Astrocyte (in vitro differentiated cells and primary cell): ENCODE measurements at regions not wholly inside any gene's neighbourhood (a gene's known extent, or its start where the extent isn't known, plus 50 kb on each side); places are given as distances from the start of the nearest gene placed in this dataset.
"Not testable (repeated sequence)": the region's sequence is repeated elsewhere in the genome, so short reads cannot be mapped to it uniquely, and the experiment has no call there.

Experiments
- DNase-seq: peaks from one replicate; pipeline ENCODE4 v3.0.0-alpha.2; 2010; ENCODE audit warnings: low read depth
- FAIRE-seq: peaks from 2 replicates; lab custom pipeline; 2011; peaks lifted over from hg19 to GRCh38; lab: Jason Lieb, UNC
- H2AFZ ChIP-seq: 2 replicates; pipeline ENCODE4 v1.6.0; 2012; ENCODE audit warnings: low read depth, low read length, inconsistent platforms
- H3K27ac ChIP-seq: 2 replicates; pipeline ENCODE4 v1.5.1; 2011; ENCODE audit warnings: low read depth, low read length, inconsistent platforms
- H3K27me3 ChIP-seq: 2 replicates; pipeline ENCODE4 v1.6.0; 2011; ENCODE audit warnings: low read length, inconsistent platforms; ENCODE audit not compliant: insufficient read depth
- H3K36me3 ChIP-seq: 2 replicates; pipeline ENCODE4 v1.5.1; 2011; ENCODE audit warnings: low read length, inconsistent platforms; ENCODE audit not compliant: insufficient read depth
- H3K4me1 ChIP-seq: 2 replicates; pipeline ENCODE4 v1.5.1; 2011; ENCODE audit warnings: low read length, inconsistent platforms; ENCODE audit not compliant: insufficient read depth
- H3K4me2 ChIP-seq: 2 replicates; pipeline ENCODE4 v1.6.0; 2012; ENCODE audit warnings: low read length, inconsistent platforms
- H3K4me3 ChIP-seq: 2 replicates; pipeline ENCODE4 v1.5.1; 2011; ENCODE audit warnings: low read depth, mild to moderate bottlenecking, low read length, inconsistent platforms; ENCODE audit not compliant: insufficient read depth
- H3K79me2 ChIP-seq: 2 replicates; pipeline ENCODE4 v1.6.0; 2012; ENCODE audit warnings: mild to moderate bottlenecking, low read length, inconsistent platforms; ENCODE audit not compliant: insufficient read depth
- H3K9ac ChIP-seq: 2 replicates; pipeline ENCODE4 v1.6.0; 2012; ENCODE audit warnings: mild to moderate bottlenecking, low read length, inconsistent platforms
- H3K9me3 ChIP-seq: 2 replicates; pipeline ENCODE4 v1.5.1; 2012; ENCODE audit warnings: low read depth, mild to moderate bottlenecking, low read length, inconsistent platforms; ENCODE audit not compliant: insufficient read depth
- H4K20me1 ChIP-seq: 2 replicates; pipeline ENCODE4 v1.6.0; 2012; ENCODE audit warnings: low read length, inconsistent platforms; ENCODE audit not compliant: insufficient read depth
- H3K27ac Mint-ChIP-seq: one replicate; pipeline ENCODE4 v1.8.0; 2021; ENCODE audit warnings: mild to moderate bottlenecking, mixed read lengths; ENCODE audit not compliant: unreplicated experiment
- H3K27me3 Mint-ChIP-seq: one replicate; pipeline ENCODE4 v1.8.0; 2021; ENCODE audit warnings: low read depth, mixed read lengths; ENCODE audit not compliant: unreplicated experiment
- H3K36me3 Mint-ChIP-seq: one replicate; pipeline ENCODE4 v1.8.0; 2021; ENCODE audit warnings: low read depth, mixed read lengths; ENCODE audit not compliant: unreplicated experiment
- H3K4me1 Mint-ChIP-seq: one replicate; pipeline ENCODE4 v1.8.0; 2021; ENCODE audit warnings: low read depth, mixed read lengths; ENCODE audit not compliant: unreplicated experiment
- H3K4me3 Mint-ChIP-seq: one replicate; pipeline ENCODE4 v1.8.0; 2021; ENCODE audit warnings: mild to moderate bottlenecking, moderate library complexity, mixed read lengths; ENCODE audit not compliant: unreplicated experiment
- H3K9me3 Mint-ChIP-seq: one replicate; pipeline ENCODE4 v1.8.0; 2021; ENCODE audit warnings: mild to moderate bottlenecking, mixed read lengths; ENCODE audit not compliant: unreplicated experiment
- CTCF ChIP-seq: IDR thresholded peaks from 2 replicates; pipeline ENCODE4 v1.5.1; 2011; ENCODE audit warnings: low read depth, mild to moderate bottlenecking, inconsistent platforms, low read length, moderate library complexity; ENCODE audit not compliant: insufficient read depth
- EZH2 ChIP-seq: IDR thresholded peaks from 2 replicates; pipeline ENCODE4 v1.6.1; 2012; ENCODE audit warnings: mild to moderate bottlenecking, low read length, inconsistent platforms; ENCODE audit not compliant: insufficient read depth

- FAIRE-seq (no peak), DNase-seq (no peak)
- Mint-ChIP-seq H3K4me3 (no peak overlapping the region), H3K9me3 (no peaks in the 10 kb centered on the region), H3K4me1 (peaks cover 6% of the 10 kb centered on the region), H3K36me3 (no peaks in the 10 kb centered on the region), H3K27ac (no peak overlapping the region), H3K27me3 (peaks cover 2% of the 10 kb centered on the region)
- Histone ChIP-seq H3K79me2 (no peaks in the 10 kb centered on the region), H3K9me3 (no peaks in the 10 kb centered on the region), H3K27me3 (no peaks in the 10 kb centered on the region), H4K20me1 (no peaks in the 10 kb centered on the region), H3K27ac (no peak overlapping the region), H3K9ac (no peak overlapping the region), H3K4me2 (no peak overlapping the region), H2AFZ (no peak overlapping the region), H3K4me3 (no peak overlapping the region), H3K36me3 (no peaks in the 10 kb centered on the region), H3K4me1 (no peaks in the 10 kb centered on the region)
- TF ChIP-seq EZH2: no peak
- TF ChIP-seq CTCF: no peak
Measured at GRCh38 chr14:36423430-36423829, 96.6 kb downstream of the NKX2-1 start.

GRCh38 chr14:36420149-36420687, 99.8 kb upstream of the MBIP start:
- Histone ChIP-seq H3K9me3 (no peaks in the 10 kb centered on the region), H3K4me2 (no peak overlapping the region), H3K36me3 (no peaks in the 10 kb centered on the region), H3K4me3 (no peak overlapping the region), H3K27ac (no peak overlapping the region), H3K4me1 (no peaks in the 10 kb centered on the region), H3K27me3 (no peaks in the 10 kb centered on the region), H3K9ac (no peak overlapping the region), H4K20me1 (no peaks in the 10 kb centered on the region), H3K79me2 (no peaks in the 10 kb centered on the region), H2AFZ (no peak overlapping the region)
- FAIRE-seq (no peak), DNase-seq (no peak)
- TF ChIP-seq EZH2: no peak
- no peak for TF ChIP-seq CTCF
- Mint-ChIP-seq H3K27ac (no peak overlapping the region), H3K27me3 (no peaks in the 10 kb centered on the region), H3K36me3 (no peaks in the 10 kb centered on the region), H3K4me3 (no peak overlapping the region), H3K9me3 (peaks cover 14% of the 10 kb centered on the region), H3K4me1 (peaks cover 6% of the 10 kb centered on the region)

GRCh38 chr14:36418937-36419336, 98.5 kb upstream of the MBIP start:
- Mint-ChIP-seq H3K9me3 (peaks cover 15% of the 10 kb centered on the region), H3K27me3 (no peaks in the 10 kb centered on the region), H3K4me1 (peaks cover 6% of the 10 kb centered on the region), H3K36me3 (no peaks in the 10 kb centered on the region), H3K27ac (no peak overlapping the region), H3K4me3 (no peak overlapping the region)
- H3K9me3 ChIP-seq: no peaks in the 10 kb centered on the region
- no peak overlapping the region for H2AFZ ChIP-seq
- H3K27me3 ChIP-seq: no peaks in the 10 kb centered on the region
- H3K9ac ChIP-seq: no peak overlapping the region
- no peak overlapping the region for H3K27ac ChIP-seq
- no peak overlapping the region for H3K4me3 ChIP-seq
- H3K4me1 ChIP-seq: no peaks in the 10 kb centered on the region
- DNase-seq (no peak), FAIRE-seq (no peak)
- H3K79me2 ChIP-seq: no peaks in the 10 kb centered on the region
- H3K36me3 ChIP-seq: no peaks in the 10 kb centered on the region
- no peaks in the 10 kb centered on the region for H4K20me1 ChIP-seq
- TF ChIP-seq EZH2 (no peak), CTCF (no peak)
- H3K4me2 ChIP-seq: no peak overlapping the region

GRCh38 chr14:36411951-36412350, 91.5 kb upstream of the MBIP start:
- H3K27ac ChIP-seq, H3K9me3 ChIP-seq, H3K27ac Mint-ChIP-seq, H3K9ac ChIP-seq, H3K4me1 ChIP-seq, H3K4me3 ChIP-seq, H3K36me3 Mint-ChIP-seq, H2AFZ ChIP-seq, DNase-seq, H3K27me3 Mint-ChIP-seq, H3K79me2 ChIP-seq, H3K4me1 Mint-ChIP-seq, H4K20me1 ChIP-seq, H3K36me3 ChIP-seq, H3K4me3 Mint-ChIP-seq, H3K4me2 ChIP-seq, H3K27me3 ChIP-seq, FAIRE-seq: not testable (repeated sequence)
- peaks cover 25% of the 10 kb centered on the region for H3K9me3 Mint-ChIP-seq
